ENCODE measurements at regions not wholly inside any gene's neighbourhood (a gene's known extent, or its start where the extent isn't known, plus 50 kb on each side); places are given as distances from the start of the nearest gene placed in this dataset.
"Not testable (repeated sequence)": the region's sequence is repeated elsewhere in the genome, so short reads cannot be mapped to it uniquely, and the experiment has no call there.

GRCh38 chr4:28116526-28117083, 1256.0 kb downstream of the STIM2 start:
- H3K9me3 ChIP-seq; H3K4me3 ChIP-seq; H3K27me3 ChIP-seq; intact Hi-C loops (cut with DNase I); H3K4me1 ChIP-seq; ATAC-seq; DNase-seq; H3K27ac ChIP-seq; H3K36me3 ChIP-seq (replicated peaks in 1 of 2; ENCODE audit: insufficient read depth in 1 of 2, low read depth in 2 of 2): not testable (repeated sequence)
- 70 to 73% methylated on average over 12 of the region's 12 CpGs for WGBS, 2 donors

GRCh38 chr4:28117084-28117682, 1256.5 kb downstream of the STIM2 start:
- intact Hi-C loops (cut with DNase I): no loop called here
- H3K36me3 ChIP-seq (replicated peaks in 1 of 2; ENCODE audit: insufficient read depth in 1 of 2, low read depth in 2 of 2): no peaks in the 10 kb centered on the region
- H3K27ac ChIP-seq: no peak overlapping the region
- H3K9me3 ChIP-seq: peaks cover 0 to 6% (median 0%) of the 10 kb centered on the region in 3 donors
- DNase-seq (no peak), ATAC-seq (no peak)
- no peaks in the 10 kb centered on the region for H3K27me3 ChIP-seq
- H3K4me3 ChIP-seq: no peak overlapping the region
- no peak for TF ChIP-seq CTCF (IDR thresholded peaks at IDR 0.05)
- no peak for TF ChIP-seq POLR2A (IDR thresholded peaks at IDR 0.05)
- no peaks in the 10 kb centered on the region for H3K4me1 ChIP-seq
- WGBS, 2 donors: 90 to 95% methylated on average over 25 to 48 of the region's 61 CpGs

- no peak for TF ChIP-seq POLR2A (IDR thresholded peaks at IDR 0.05)
- no peak for TF ChIP-seq CTCF (IDR thresholded peaks at IDR 0.05)
- no peak overlapping the region for H3K4me3 ChIP-seq
- H3K27me3 ChIP-seq: no peaks in the 10 kb centered on the region
- DNase-seq: no peak
- no peaks in the 10 kb centered on the region for H3K9me3 ChIP-seq
- H3K4me1 ChIP-seq: no peaks in the 10 kb centered on the region
- no peak for ATAC-seq
- 25 to 27% methylated on average over 3 of the region's 3 CpGs for WGBS, 2 donors
- no peaks in the 10 kb centered on the region for H3K36me3 ChIP-seq (replicated peaks in 1 of 2; ENCODE audit: insufficient read depth in 1 of 2, low read depth in 2 of 2)
- H3K27ac ChIP-seq: no peak overlapping the region
- intact Hi-C loops (cut with DNase I): no loop called here
These were observed 1285.5 kb downstream of the STIM2 start for GRCh38 chr4:28146191-28146590.

GRCh38 chr4:28148221-28148620, 1287.6 kb downstream of the STIM2 start:
- no peak for DNase-seq
- no peaks in the 10 kb centered on the region for H3K36me3 ChIP-seq (replicated peaks in 1 of 2; ENCODE audit: insufficient read depth in 1 of 2, low read depth in 2 of 2)
- no peak overlapping the region for H3K27ac ChIP-seq
- 39 to 55% methylated on average over 1 of the region's 1 CpG for WGBS, 2 donors
- no peaks in the 10 kb centered on the region for H3K9me3 ChIP-seq
- intact Hi-C loops (cut with DNase I): no loop called here
- no peak overlapping the region for H3K4me3 ChIP-seq
- TF ChIP-seq POLR2A (IDR thresholded peaks at IDR 0.05) (no peak), CTCF (IDR thresholded peaks at IDR 0.05) (no peak)
- no peaks in the 10 kb centered on the region for H3K4me1 ChIP-seq
- no peaks in the 10 kb centered on the region for H3K27me3 ChIP-seq
- ATAC-seq: no peak

- Histone ChIP-seq H3K27ac (no peak overlapping the region), H3K36me3 (replicated peaks in 1 of 2; ENCODE audit: insufficient read depth in 1 of 2, low read depth in 2 of 2) (no peaks in the 10 kb centered on the region), H3K4me1 (no peaks in the 10 kb centered on the region), H3K9me3 (no peaks in the 10 kb centered on the region), H3K27me3 (no peaks in the 10 kb centered on the region), H3K4me3 (no peak overlapping the region)
- TF ChIP-seq POLR2A (IDR thresholded peaks at IDR 0.05) (no peak), CTCF (IDR thresholded peaks at IDR 0.05) (no peak)
- WGBS, 2 donors: 34 to 40% methylated on average over 3 of the region's 3 CpGs
- no peak for ATAC-seq
- DNase-seq: no peak
- intact Hi-C loops (cut with DNase I): no loop called here
These were observed 1289.1 kb downstream of the STIM2 start for GRCh38 chr4:28149762-28150161.

Measured in body of pancreas (tissue), 4 donors.